ENCODE measurements at regions not wholly inside any gene's neighbourhood (a gene's known extent, or its start where the extent isn't known, plus 50 kb on each side); places are given as distances from the start of the nearest gene placed in this dataset.

DNA sequence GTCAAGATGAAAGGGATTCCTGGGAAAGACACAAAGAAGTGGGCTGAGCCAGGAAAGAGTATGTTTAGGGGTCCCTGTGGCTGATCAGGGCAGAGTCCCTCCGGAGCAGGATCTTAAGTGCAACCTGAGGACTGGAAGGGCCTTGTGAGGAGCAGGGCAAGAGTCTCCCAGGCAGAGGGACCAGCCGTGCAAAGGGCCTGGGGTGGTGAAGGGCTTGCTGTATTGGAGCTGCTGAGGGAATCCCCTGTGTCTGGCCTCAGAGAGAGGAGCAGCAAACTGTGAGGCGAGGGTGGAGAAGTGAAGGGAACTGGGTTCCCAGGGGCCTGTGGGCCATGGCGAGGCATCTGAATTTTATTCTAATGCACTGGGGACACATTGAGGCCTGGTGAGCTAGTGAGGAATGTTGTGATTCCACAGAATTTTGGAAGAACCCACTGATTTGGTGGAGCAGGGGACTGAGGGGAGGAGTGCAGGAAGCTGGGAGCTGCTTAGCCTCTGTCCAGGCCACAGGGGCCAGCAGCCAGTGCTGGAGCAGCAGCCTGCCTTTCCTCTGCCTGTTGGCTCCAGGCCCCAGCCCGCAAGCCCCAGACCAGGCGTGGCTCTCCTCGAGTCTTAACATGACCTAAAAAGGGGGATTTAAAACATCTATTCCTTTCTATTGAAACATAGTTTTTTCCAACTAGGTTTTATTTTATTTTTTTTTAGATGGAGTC lies 138.4 kb upstream of the IGFBP3 start:
- Histone ChIP-seq H3K27ac (ENCODE audit: insufficient read depth, low read length) (no peak overlapping the region), H3K79me1 (ENCODE audit: low read depth in 1 of 2, low read length in 2 of 2) (no peaks in the 10 kb centered on the region), H2AK5ac (ENCODE audit: low read depth, low read length) (0 out of 2 replicates have a peak overlapping the region, but pooled peaks have one; percentile 17), H3K56ac (ENCODE audit: extremely low read depth, insufficient read depth, low read length) (no peak overlapping the region), H2BK15ac (ENCODE audit: low read depth, low read length) (no peak overlapping the region; the same call in 1 of the 3 replicates), H3K14ac (replicated peaks; ENCODE audit: low read depth, low read length) (no peak overlapping the region), H3K18ac (ENCODE audit: low read depth, low read length) (no peak overlapping the region), H3K4me3 (ENCODE audit: insufficient read depth, low read depth, low read length) (no peak overlapping the region), H3K4me2 (ENCODE audit: low read depth, low read length) (no peak overlapping the region), H4K20me1 (ENCODE audit: insufficient read depth, low read length) (no peaks in the 10 kb centered on the region), H2AK9ac (replicated peaks; ENCODE audit: low read depth, low read length, poor library complexity) (no peak overlapping the region), H3K9me1 (ENCODE audit: insufficient read depth, low read length) (no peaks in the 10 kb centered on the region), H3K4ac (ENCODE audit: low read depth, low read length) (no peak overlapping the region), H2BK20ac (ENCODE audit: low read depth, low read length) (no peak overlapping the region), H2BK120ac (ENCODE audit: low read depth, low read length) (no peak overlapping the region), H3K23ac (ENCODE audit: low read depth, low read length) (no peak overlapping the region), H4K8ac (ENCODE audit: low read depth in 2 of 2, low read length in 2 of 2) (no peak overlapping the region), H2BK5ac (ENCODE audit: low read depth, low read length, poor library complexity, severe bottlenecking) (no peak overlapping the region), H4K91ac (ENCODE audit: insufficient read depth, low read depth, low read length) (no peak overlapping the region), H3K27me3 (ENCODE audit: control insufficient read depth, insufficient read depth, low read length) (no peaks in the 10 kb centered on the region), H3K36me3 (ENCODE audit: control insufficient read depth, insufficient read depth, low read length) (no peaks in the 10 kb centered on the region), H2AFZ (replicated peaks; ENCODE audit: low read length, poor library complexity) (no peak overlapping the region), H3K9ac (ENCODE audit: low read depth, low read length) (no peak overlapping the region), H3K9me3 (ENCODE audit: control insufficient read depth, insufficient read depth, low read length) (no peaks in the 10 kb centered on the region), H3K4me1 (ENCODE audit: control insufficient read depth, insufficient read depth, low read length) (no peaks in the 10 kb centered on the region), H4K5ac (ENCODE audit: low read depth, low read length) (no peak overlapping the region)
- ChIA-PET CTCF (no interaction called here), POLR2A (ENCODE audit: unreplicated experiment) (no interaction called here)
- no peak for TF ChIP-seq RCOR1 (IDR thresholded peaks at IDR 0.05; ENCODE audit: insufficient replicate concordance, low read length)
- no peak for TF ChIP-seq RAD21 (IDR thresholded peaks at IDR 0.05; ENCODE audit: low read length)
- TF ChIP-seq, protein P1, sequence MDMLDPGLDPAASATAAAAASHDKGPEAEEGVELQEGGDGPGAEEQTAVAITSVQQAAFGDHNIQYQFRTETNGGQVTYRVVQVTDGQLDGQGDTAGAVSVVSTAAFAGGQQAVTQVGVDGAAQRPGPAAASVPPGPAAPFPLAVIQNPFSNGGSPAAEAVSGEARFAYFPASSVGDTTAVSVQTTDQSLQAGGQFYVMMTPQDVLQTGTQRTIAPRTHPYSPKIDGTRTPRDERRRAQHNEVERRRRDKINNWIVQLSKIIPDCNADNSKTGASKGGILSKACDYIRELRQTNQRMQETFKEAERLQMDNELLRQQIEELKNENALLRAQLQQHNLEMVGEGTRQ (IDR thresholded peaks at IDR 0.05; ENCODE audit: low read depth, low read length): no peak
- no peak for TF ChIP-seq RFX5 (IDR thresholded peaks at IDR 0.05; ENCODE audit: low read depth, low read length)
- no peak for TF ChIP-seq MXI1 (IDR thresholded peaks at IDR 0.05; ENCODE audit: borderline replicate concordance, low read depth, low read length)
- no peak for TF ChIP-seq POLR2A (IDR thresholded peaks at IDR 0.05; ENCODE audit: low read depth, low read length)
- no peak for TF ChIP-seq SMC3 (IDR thresholded peaks at IDR 0.05; ENCODE audit: low read depth, low read length)
- TF ChIP-seq, protein P2, sequence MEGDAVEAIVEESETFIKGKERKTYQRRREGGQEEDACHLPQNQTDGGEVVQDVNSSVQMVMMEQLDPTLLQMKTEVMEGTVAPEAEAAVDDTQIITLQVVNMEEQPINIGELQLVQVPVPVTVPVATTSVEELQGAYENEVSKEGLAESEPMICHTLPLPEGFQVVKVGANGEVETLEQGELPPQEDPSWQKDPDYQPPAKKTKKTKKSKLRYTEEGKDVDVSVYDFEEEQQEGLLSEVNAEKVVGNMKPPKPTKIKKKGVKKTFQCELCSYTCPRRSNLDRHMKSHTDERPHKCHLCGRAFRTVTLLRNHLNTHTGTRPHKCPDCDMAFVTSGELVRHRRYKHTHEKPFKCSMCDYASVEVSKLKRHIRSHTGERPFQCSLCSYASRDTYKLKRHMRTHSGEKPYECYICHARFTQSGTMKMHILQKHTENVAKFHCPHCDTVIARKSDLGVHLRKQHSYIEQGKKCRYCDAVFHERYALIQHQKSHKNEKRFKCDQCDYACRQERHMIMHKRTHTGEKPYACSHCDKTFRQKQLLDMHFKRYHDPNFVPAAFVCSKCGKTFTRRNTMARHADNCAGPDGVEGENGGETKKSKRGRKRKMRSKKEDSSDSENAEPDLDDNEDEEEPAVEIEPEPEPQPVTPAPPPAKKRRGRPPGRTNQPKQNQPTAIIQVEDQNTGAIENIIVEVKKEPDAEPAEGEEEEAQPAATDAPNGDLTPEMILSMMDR (conservative IDR thresholded peaks at IDR 0.05; ENCODE audit: low read depth, low read length): no peak
- TF ChIP-seq NFE2L2 (IDR thresholded peaks at IDR 0.05; ENCODE audit: low read depth, low read length): no peak
- no peak for TF ChIP-seq BHLHE40 (IDR thresholded peaks at IDR 0.05; ENCODE audit: low read depth, low read length)
- no peak for TF ChIP-seq CHD1 (IDR thresholded peaks at IDR 0.05; ENCODE audit: low read depth, low read length)
- TF ChIP-seq CEBPB (IDR thresholded peaks at IDR 0.05; ENCODE audit: low read depth, low read length): no peak
- TF ChIP-seq MAZ (IDR thresholded peaks at IDR 0.05; ENCODE audit: borderline replicate concordance, low read depth, low read length): no peak
- no peak for TF ChIP-seq MAFK (IDR thresholded peaks at IDR 0.05; ENCODE audit: low read depth, low read length)
- TF ChIP-seq FOS (IDR thresholded peaks at IDR 0.05; ENCODE audit: low read depth, low read length): no peak
- TF ChIP-seq, protein P3, sequence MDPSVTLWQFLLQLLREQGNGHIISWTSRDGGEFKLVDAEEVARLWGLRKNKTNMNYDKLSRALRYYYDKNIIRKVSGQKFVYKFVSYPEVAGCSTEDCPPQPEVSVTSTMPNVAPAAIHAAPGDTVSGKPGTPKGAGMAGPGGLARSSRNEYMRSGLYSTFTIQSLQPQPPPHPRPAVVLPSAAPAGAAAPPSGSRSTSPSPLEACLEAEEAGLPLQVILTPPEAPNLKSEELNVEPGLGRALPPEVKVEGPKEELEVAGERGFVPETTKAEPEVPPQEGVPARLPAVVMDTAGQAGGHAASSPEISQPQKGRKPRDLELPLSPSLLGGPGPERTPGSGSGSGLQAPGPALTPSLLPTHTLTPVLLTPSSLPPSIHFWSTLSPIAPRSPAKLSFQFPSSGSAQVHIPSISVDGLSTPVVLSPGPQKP (IDR thresholded peaks at IDR 0.05; ENCODE audit: borderline replicate concordance, low read depth, low read length): no peak
- DNase-seq: no peak
- in situ Hi-C loops (cut with MboI; ENCODE audit: low sequenced_read_pairs) (no loop called here), intact Hi-C loops (cut with micrococcal nuclease) (no loop called here), dilution Hi-C loops (cut with HindIII; ENCODE audit: low sequenced_read_pairs, unreplicated experiment) (no loop called here)
- no peak for ATAC-seq (ENCODE audit: low read depth)
- BruUV-seq (replicated peaks): no TSS peak
- 82% methylated on average over 3 of the region's 7 CpGs; no CpG with 5 or more reads in 1 of the 2 experiments for WGBS, 2 experiments (ENCODE audit: extremely low coverage in 2 of 2, insufficient read length in 1 of 2)

Data from IMR-90 (cell line).